GM19463 (cell line): ENCODE measurements at regions not wholly inside any gene's neighbourhood (a gene's known extent, or its start where the extent isn't known, plus 50 kb on each side); places are given as distances from the start of the nearest gene placed in this dataset.

Source experiments
- ATAC-seq: cut with Tn5 transposase; IDR thresholded peaks from one replicate; pipeline ENCODE4 v1.9.1; 2021; ENCODE audit warnings: mild to moderate bottlenecking, moderate library complexity; ENCODE audit not compliant: unreplicated experiment

GRCh38 chr7:67950321-67951083 lies 953.9 kb downstream of the TYW1 start:
- no peak for ATAC-seq

- no peak for ATAC-seq
Observed at GRCh38 chr7:67955061-67955460, 958.4 kb downstream of the TYW1 start.

GRCh38 chr7:67962863-67963262 lies 966.2 kb downstream of the TYW1 start:
- no peak for ATAC-seq

GRCh38 chr7:67976490-67976889 lies 979.9 kb downstream of the TYW1 start:
- ATAC-seq: no peak

- ATAC-seq: no peak
Observed at GRCh38 chr7:67983486-67983885, 986.9 kb downstream of the TYW1 start.

GRCh38 chr7:67984326-67984725 lies 987.7 kb downstream of the TYW1 start:
- no peak for ATAC-seq

- no peak for ATAC-seq
Observed at GRCh38 chr7:67989142-67989541, 992.5 kb downstream of the TYW1 start.

GRCh38 chr7:67990003-67990402 lies 993.4 kb downstream of the TYW1 start:
- ATAC-seq: no peak

- ATAC-seq: no peak
Observed at GRCh38 chr7:67990716-67991115, 994.1 kb downstream of the TYW1 start.

- ATAC-seq: no peak
Observed at GRCh38 chr7:67992287-67992686, 995.7 kb downstream of the TYW1 start.

- ATAC-seq: no peak
Observed at GRCh38 chr7:68005992-68006391, 1009.4 kb downstream of the TYW1 start.

- ATAC-seq: no peak
Observed at GRCh38 chr7:68006619-68007018, 1010.0 kb downstream of the TYW1 start.

GRCh38 chr7:68009716-68010115 lies 1013.1 kb downstream of the TYW1 start:
- ATAC-seq: no peak

- ATAC-seq: no peak
Observed at GRCh38 chr7:68014031-68014736, 1017.6 kb downstream of the TYW1 start.

- ATAC-seq: no peak
Observed at GRCh38 chr7:68015122-68015977, 1018.7 kb downstream of the TYW1 start.

GRCh38 chr7:68015978-68016532 lies 1019.4 kb downstream of the TYW1 start:
- no peak for ATAC-seq

- no peak for ATAC-seq
Observed at GRCh38 chr7:68020102-68020501, 1023.5 kb downstream of the TYW1 start.

GRCh38 chr7:68025369-68025768 lies 1028.7 kb downstream of the TYW1 start:
- ATAC-seq: no peak

- ATAC-seq: no peak
Observed at GRCh38 chr7:68030530-68030929, 1033.9 kb downstream of the TYW1 start.

- no peak for ATAC-seq
Observed at GRCh38 chr7:68031180-68031943, 1034.7 kb downstream of the TYW1 start.
